Small intestine (tissue), 7 donors: ENCODE measurements at regions not wholly inside any gene's neighbourhood (a gene's known extent, or its start where the extent isn't known, plus 50 kb on each side); places are given as distances from the start of the nearest gene placed in this dataset.

Source experiments
- DNase-seq, 2 donors: peaks; one replicate each; pipeline versions ENCODE4 v3.0.0 to v3.0.0-alpha.2; 2013
- FAIRE-seq: peaks from 2 replicates; lab custom pipeline; 2012; peaks lifted over from hg19 to GRCh38; lab: Jason Lieb, UNC
- H3K27ac ChIP-seq, 3 donors: one replicate each; pipeline ENCODE4 v1.5.1; 2013; ENCODE audit warnings: low read length in 2 of 3, mild to moderate bottlenecking in 2 of 3, control low read depth in 1 of 3, inconsistent platforms in 1 of 3, low read depth in 1 of 3, moderate library complexity in 1 of 3
- H3K27me3 ChIP-seq, 3 donors: one replicate each; pipeline ENCODE4 v1.6.1; 2013; ENCODE audit warnings: low read length in 3 of 3, inconsistent platforms in 1 of 3; ENCODE audit not compliant: control insufficient read depth in 3 of 3, insufficient read depth in 3 of 3
- H3K36me3 ChIP-seq, 3 donors: one replicate each; pipeline ENCODE4 v1.6.1; 2013; ENCODE audit warnings: low read length in 3 of 3, inconsistent platforms in 1 of 3, low read depth in 1 of 3, mild to moderate bottlenecking in 1 of 3, moderate library complexity in 1 of 3; ENCODE audit not compliant: control insufficient read depth in 3 of 3, insufficient read depth in 2 of 3
- H3K4me1 ChIP-seq, 3 donors: one replicate each; pipeline ENCODE4 v1.6.1; 2013; ENCODE audit warnings: low read length in 2 of 3, inconsistent platforms in 1 of 3, low read depth in 1 of 3, mild to moderate bottlenecking in 1 of 3, moderate library complexity in 1 of 3; ENCODE audit not compliant: control insufficient read depth in 3 of 3, insufficient read depth in 2 of 3
- H3K4me3 ChIP-seq, 3 donors: one replicate each; pipeline ENCODE4 v1.5.1; 2013; ENCODE audit warnings: low read length in 3 of 3, control low read depth in 1 of 3, inconsistent platforms in 1 of 3, low read depth in 1 of 3, mild to moderate bottlenecking in 1 of 3, moderate library complexity in 1 of 3
- H3K9me3 ChIP-seq, 2 donors: one replicate each; pipeline ENCODE4 v1.6.1; 2013; ENCODE audit warnings: low read depth in 1 of 2, low read length in 1 of 2; ENCODE audit not compliant: control insufficient read depth in 2 of 2, insufficient read depth in 1 of 2
- WGBS, 3 donors: extraction: QIAGEN DNeasy Blood & Tissue Kit; methylation state at CpG; one replicate each; pipeline ENCODE4 v1.1.7; 2013; 5-methylcytosine and 5-hydroxymethylcytosine counted together
- donor health status: healthy with polysubstance abuse.
- donor health status: control.
- donor health status: control.
- donor health status: Bipolar disorder and iron deficiency.
- donor health status: healthy.

- Histone ChIP-seq H3K36me3 (no peaks in the 10 kb centered on the region), H3K4me1 (peaks cover 0 to 16% (median 0%) of the 10 kb centered on the region in 3 donors), H3K27me3 (no peaks in the 10 kb centered on the region), H3K27ac (no peak overlapping the region), H3K9me3 (no peaks in the 10 kb centered on the region), H3K4me3 (no peak overlapping the region)
- FAIRE-seq (no peak), DNase-seq (no peak)
- WGBS, 3 donors = 89 to 92% (median 91%) methylated on average over 2 of the region's 2 CpGs
These were observed 132.9 kb downstream of the RAP2A start for GRCh38 chr13:97566907-97567306.

- H3K4me1 ChIP-seq = peaks cover 0 to 16% (median 0%) of the 10 kb centered on the region in 3 donors
- FAIRE-seq = no peak
- H3K27ac ChIP-seq = peak overlapping the region in 1 of 3 donors; percentile 56
- DNase-seq = peak; percentile 76 to 87
- no peaks in the 10 kb centered on the region for H3K36me3 ChIP-seq
- H3K4me3 ChIP-seq = no peak overlapping the region
- 25 to 56% (median 46%) methylated on average over 3 of the region's 3 CpGs for WGBS, 3 donors
- no peaks in the 10 kb centered on the region for H3K27me3 ChIP-seq
- H3K9me3 ChIP-seq = no peaks in the 10 kb centered on the region
These were observed 133.7 kb downstream of the RAP2A start for GRCh38 chr13:97567510-97568243.

GRCh38 chr13:97568850-97569249 lies 134.9 kb downstream of the RAP2A start:
- Histone ChIP-seq H3K4me1 (peaks cover 0 to 16% (median 0%) of the 10 kb centered on the region in 3 donors), H3K27ac (no peak overlapping the region), H3K9me3 (no peaks in the 10 kb centered on the region), H3K36me3 (no peaks in the 10 kb centered on the region), H3K27me3 (no peaks in the 10 kb centered on the region), H3K4me3 (no peak overlapping the region)
- FAIRE-seq (no peak), DNase-seq (peak in 1 of 2 donors; percentile 22)
- WGBS, 3 donors = 63 to 67% (median 67%) methylated on average over 1 of the region's 1 CpG

GRCh38 chr13:97569841-97570240 lies 135.9 kb downstream of the RAP2A start:
- Histone ChIP-seq H3K36me3 (no peaks in the 10 kb centered on the region), H3K27ac (no peak overlapping the region), H3K4me1 (peaks cover 0 to 16% (median 0%) of the 10 kb centered on the region in 3 donors), H3K27me3 (no peaks in the 10 kb centered on the region), H3K9me3 (no peaks in the 10 kb centered on the region), H3K4me3 (no peak overlapping the region)
- WGBS, 3 donors = 76 to 91% (median 89%) methylated on average over 8 of the region's 8 CpGs
- DNase-seq (no peak), FAIRE-seq (no peak)

GRCh38 chr13:97570442-97570841 lies 136.5 kb downstream of the RAP2A start:
- Histone ChIP-seq H3K27ac (no peak overlapping the region), H3K4me3 (no peak overlapping the region), H3K9me3 (no peaks in the 10 kb centered on the region), H3K4me1 (peaks cover 0 to 16% (median 0%) of the 10 kb centered on the region in 3 donors), H3K36me3 (no peaks in the 10 kb centered on the region), H3K27me3 (no peaks in the 10 kb centered on the region)
- FAIRE-seq (no peak), DNase-seq (no peak)
- WGBS, 3 donors = 74 to 87% (median 86%) methylated on average over 3 of the region's 3 CpGs

- Histone ChIP-seq H3K27ac (no peak overlapping the region), H3K4me3 (no peak overlapping the region), H3K4me1 (peaks cover 0 to 9% (median 0%) of the 10 kb centered on the region in 3 donors), H3K9me3 (no peaks in the 10 kb centered on the region), H3K36me3 (no peaks in the 10 kb centered on the region), H3K27me3 (no peaks in the 10 kb centered on the region)
- WGBS, 3 donors = 76 to 78% (median 76%) methylated on average over 1 of the region's 1 CpG
- DNase-seq = no peak
- no peak for FAIRE-seq
These were observed 139.0 kb downstream of the RAP2A start for GRCh38 chr13:97573011-97573410.

- Histone ChIP-seq H3K9me3 (no peaks in the 10 kb centered on the region), H3K36me3 (no peaks in the 10 kb centered on the region), H3K4me1 (no peaks in the 10 kb centered on the region), H3K4me3 (no peak overlapping the region), H3K27ac (no peak overlapping the region), H3K27me3 (no peaks in the 10 kb centered on the region)
- FAIRE-seq (no peak), DNase-seq (peak; percentile 32 to 35)
- 66 to 74% (median 70%) methylated on average over 5 of the region's 5 CpGs for WGBS, 3 donors
These were observed 141.0 kb downstream of the RAP2A start for GRCh38 chr13:97574926-97575325.

- Histone ChIP-seq H3K36me3 (no peaks in the 10 kb centered on the region), H3K4me1 (peaks cover 0 to 14% (median 0%) of the 10 kb centered on the region in 3 donors), H3K4me3 (no peak overlapping the region), H3K27ac (no peak overlapping the region), H3K9me3 (no peaks in the 10 kb centered on the region), H3K27me3 (no peaks in the 10 kb centered on the region)
- no peak for FAIRE-seq
- DNase-seq = no peak
- 75 to 86% (median 77%) methylated on average over 2 of the region's 2 CpGs for WGBS, 3 donors
These were observed 143.1 kb downstream of the RAP2A start for GRCh38 chr13:97577026-97577425.
